Aorta (tissue), 5 donors: ENCODE measurements at regions not wholly inside any gene's neighbourhood (a gene's known extent, or its start where the extent isn't known, plus 50 kb on each side); places are given as distances from the start of the nearest gene placed in this dataset.
"Not testable (repeated sequence)": the region's sequence is repeated elsewhere in the genome, so short reads cannot be mapped to it uniquely, and the experiment has no call there.

Source experiments
- ATAC-seq: fragments of 200-7000 bp; cut with Tn5 transposase; one replicate; pipeline ENCODE4 v1.9.1; 2022; ENCODE audit warnings: moderate library complexity; ENCODE audit not compliant: low FRiP score
- DNase-seq, 2 donors: peaks; one replicate each; pipeline ENCODE4 v3.0.0-alpha.2; 2020
- H3K27ac ChIP-seq, 2 donors: one replicate each; pipeline ENCODE4 v1.5.1; 2013; ENCODE audit warnings: low read length in 2 of 2, mild to moderate bottlenecking in 2 of 2, moderate library complexity in 2 of 2, control low read depth in 1 of 2, inconsistent platforms in 1 of 2, low read depth in 1 of 2
- H3K27me3 ChIP-seq, 2 donors: one replicate each; pipeline ENCODE4 v1.6.1; 2013; ENCODE audit warnings: control low read depth in 1 of 2, low read length in 1 of 2, mild to moderate bottlenecking in 1 of 2, moderate library complexity in 1 of 2; ENCODE audit not compliant: insufficient read depth in 2 of 2, control insufficient read depth in 1 of 2
- H3K36me3 ChIP-seq, 2 donors: one replicate each; pipeline ENCODE4 v1.6.1; 2013; ENCODE audit warnings: control low read depth in 1 of 2, low read length in 1 of 2, mild to moderate bottlenecking in 1 of 2; ENCODE audit not compliant: insufficient read depth in 2 of 2, control insufficient read depth in 1 of 2
- H3K4me1 ChIP-seq, 2 donors: one replicate each; pipeline ENCODE4 v1.6.1; 2013; ENCODE audit warnings: low read length in 2 of 2, control low read depth in 1 of 2, mild to moderate bottlenecking in 1 of 2, moderate library complexity in 1 of 2; ENCODE audit not compliant: insufficient read depth in 2 of 2, control insufficient read depth in 1 of 2
- H3K4me3 ChIP-seq, 2 donors: one replicate each; pipeline ENCODE4 v1.5.1; 2013; ENCODE audit warnings: low read length in 2 of 2, control low read depth in 1 of 2, mild to moderate bottlenecking in 1 of 2
- H3K9me3 ChIP-seq: one replicate; pipeline ENCODE4 v1.6.1; 2013; ENCODE audit warnings: mild to moderate bottlenecking, low read length; ENCODE audit not compliant: control insufficient read depth
- WGBS, 2 donors: extraction: QIAGEN DNeasy Blood & Tissue Kit; methylation state at CpG; one replicate each; pipeline ENCODE4 v1.1.7; 2013; 5-methylcytosine and 5-hydroxymethylcytosine counted together
- intact Hi-C, 2 donors: fragments of 100-400 bp; cut with DNase I; formaldehyde crosslinking; loops; one replicate each; pipeline versions ENCODE4 v1.14.2 to v1.15.0; 2022
- donor health status: healthy with polysubstance abuse.
- donor health status: Bipolar disorder and iron deficiency.
- donor health status: DM: no; HTN: no; CAD: no.
- donor health status: DM: no; HTN: no; CAD: no.
- donor health status: DM: yes; HTN: yes; CAD: no.

- ATAC-seq (no peak), DNase-seq (no peak)
- intact Hi-C loops, result no loop called here
- no peaks in the 10 kb centered on the region for H3K4me1 ChIP-seq
- no peak overlapping the region for H3K4me3 ChIP-seq
- no peaks in the 10 kb centered on the region for H3K36me3 ChIP-seq
- no peaks in the 10 kb centered on the region for H3K9me3 ChIP-seq
- WGBS, 2 donors, result 94% methylated on average over 5 of the region's 5 CpGs
- no peak overlapping the region for H3K27ac ChIP-seq
- no peaks in the 10 kb centered on the region for H3K27me3 ChIP-seq
These were observed 1666.8 kb downstream of the SUCLG1 start for GRCh38 chr2:82792316-82792715.

- Histone ChIP-seq H3K9me3 (no peaks in the 10 kb centered on the region), H3K36me3 (no peaks in the 10 kb centered on the region), H3K27ac (no peak overlapping the region), H3K4me1 (no peaks in the 10 kb centered on the region), H3K4me3 (no peak overlapping the region), H3K27me3 (no peaks in the 10 kb centered on the region)
- 23 to 30% methylated on average over 16 of the region's 16 CpGs for WGBS, 2 donors
- no peak for ATAC-seq
- intact Hi-C loops, result no loop called here
- DNase-seq, result no peak
These were observed 1668.7 kb downstream of the SUCLG1 start for GRCh38 chr2:82790206-82791021.

- Histone ChIP-seq H3K36me3 (no peaks in the 10 kb centered on the region), H3K27ac (no peak overlapping the region), H3K9me3 (no peaks in the 10 kb centered on the region), H3K27me3 (no peaks in the 10 kb centered on the region), H3K4me3 (no peak overlapping the region), H3K4me1 (no peaks in the 10 kb centered on the region)
- intact Hi-C loops, result no loop called here
- WGBS, 2 donors, result 27 to 29% methylated on average over 2 of the region's 2 CpGs
- ATAC-seq (no peak), DNase-seq (no peak)
These were observed 1669.3 kb downstream of the SUCLG1 start for GRCh38 chr2:82789851-82790205.

- Histone ChIP-seq H3K9me3 (no peaks in the 10 kb centered on the region), H3K4me3 (no peak overlapping the region), H3K4me1 (no peaks in the 10 kb centered on the region), H3K27ac (no peak overlapping the region), H3K27me3 (no peaks in the 10 kb centered on the region), H3K36me3 (no peaks in the 10 kb centered on the region)
- 28 to 58% methylated on average over 2 of the region's 2 CpGs for WGBS, 2 donors
- no peak for DNase-seq
- no peak for ATAC-seq
- intact Hi-C loops, result no loop called here
These were observed 1677.7 kb downstream of the SUCLG1 start for GRCh38 chr2:82781176-82781915.

DNA sequence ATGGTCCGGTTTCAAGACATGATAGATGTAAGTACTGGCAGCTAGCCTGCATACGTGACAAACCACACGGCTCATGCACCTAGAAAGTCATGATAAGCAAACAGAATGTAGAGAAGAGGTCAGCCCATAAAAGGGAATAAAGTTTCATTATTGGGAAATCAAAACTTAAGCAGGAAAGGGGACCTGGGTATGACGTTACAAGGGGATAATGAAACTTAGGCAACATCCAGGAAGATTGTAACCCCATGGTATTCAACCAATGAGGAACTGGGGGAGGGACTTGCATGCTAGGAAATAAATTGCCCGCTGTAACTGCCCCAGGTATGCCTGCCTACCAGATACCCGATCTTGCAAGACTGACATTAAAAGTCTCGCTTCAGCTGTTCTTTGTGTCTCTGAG is 1679.0 kb downstream of the SUCLG1 start:
- H3K4me3 ChIP-seq, result no peak overlapping the region
- H3K9me3 ChIP-seq, result no peaks in the 10 kb centered on the region
- whole genome bisulfite sequencing, 2 donors, result 73 to 77% methylated on average over 7 of the region's 7 CpGs
- intact Hi-C loops, result no loop called here
- H3K27me3 ChIP-seq, result no peaks in the 10 kb centered on the region
- no peaks in the 10 kb centered on the region for H3K4me1 ChIP-seq
- H3K36me3 ChIP-seq, result no peaks in the 10 kb centered on the region
- no peak for DNase-seq
- ATAC-seq, result no peak
- no peak overlapping the region for H3K27ac ChIP-seq

DNA sequence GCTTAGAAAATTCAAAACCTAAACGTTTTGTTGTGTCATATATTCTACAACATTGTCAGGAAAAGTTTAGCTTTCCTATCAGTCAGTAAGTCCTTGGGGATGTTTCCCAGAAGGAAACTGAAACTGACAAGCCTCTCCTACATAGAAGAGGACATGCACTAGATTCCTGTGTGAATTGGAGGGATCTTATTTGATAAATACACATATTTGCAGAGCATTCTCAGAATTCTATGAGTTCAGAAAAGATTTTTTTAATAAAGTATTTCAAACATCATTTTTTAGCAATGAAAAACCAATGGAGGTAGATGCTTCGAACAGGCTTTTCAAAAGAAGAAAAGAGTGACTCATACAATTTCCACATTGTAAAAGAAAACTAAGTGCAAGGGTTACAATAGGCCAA is 1706.7 kb downstream of the SUCLG1 start:
- intact Hi-C loops, result no loop called here
- no peaks in the 10 kb centered on the region for H3K4me1 ChIP-seq
- H3K9me3 ChIP-seq, result no peaks in the 10 kb centered on the region
- no peak for ATAC-seq
- H3K4me3 ChIP-seq, result no peak overlapping the region
- no peak for DNase-seq
- no peaks in the 10 kb centered on the region for H3K36me3 ChIP-seq
- H3K27ac ChIP-seq, result no peak overlapping the region
- no peaks in the 10 kb centered on the region for H3K27me3 ChIP-seq
- WGBS, 2 donors, result 48 to 50% methylated on average over 2 of the region's 2 CpGs

DNA sequence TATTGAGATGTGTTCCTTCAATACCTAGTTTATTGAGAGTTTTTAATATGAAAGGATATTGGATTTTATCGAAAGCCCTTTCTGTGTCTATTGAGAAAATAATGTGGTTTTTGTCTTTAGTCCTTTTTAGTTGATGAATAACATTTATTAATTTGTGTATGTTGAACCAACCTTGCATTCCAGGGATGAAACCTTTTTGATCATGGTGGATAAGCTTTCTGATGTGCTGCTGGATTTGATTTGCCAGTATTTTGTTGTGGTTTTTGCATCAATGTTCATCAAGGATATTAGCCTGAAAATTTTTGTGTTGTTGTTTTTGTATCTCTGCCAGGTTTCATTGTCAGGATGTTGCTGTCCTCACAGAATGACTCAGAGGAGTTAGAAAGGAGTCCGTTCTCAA is 1710.4 kb downstream of the SUCLG1 start:
- Histone ChIP-seq H3K4me3 (no peak overlapping the region), H3K27me3 (no peaks in the 10 kb centered on the region), H3K4me1 (no peaks in the 10 kb centered on the region), H3K9me3 (no peaks in the 10 kb centered on the region), H3K27ac (no peak overlapping the region), H3K36me3 (no peaks in the 10 kb centered on the region)
- DNase-seq (no peak), ATAC-seq (no peak)
- intact Hi-C loops, result no loop called here
- WGBS, 2 donors, result 82 to 83% methylated on average over 2 of the region's 2 CpGs

- H3K9me3 ChIP-seq, result peaks cover 2% of the 10 kb centered on the region
- ATAC-seq (no peak), DNase-seq (no peak)
- intact Hi-C loops, result no loop called here
- H3K4me3 ChIP-seq, result no peak overlapping the region
- no peaks in the 10 kb centered on the region for H3K4me1 ChIP-seq
- no peaks in the 10 kb centered on the region for H3K27me3 ChIP-seq
- no peak overlapping the region for H3K27ac ChIP-seq
- H3K36me3 ChIP-seq, result no peaks in the 10 kb centered on the region
- 80 to 83% methylated on average over 1 of the region's 1 CpG for WGBS, 2 donors
These were observed 1718.6 kb downstream of the SUCLG1 start for GRCh38 chr2:82740527-82740926.

- ATAC-seq, result not testable (repeated sequence)
These were observed 1721.1 kb downstream of the SUCLG1 start for GRCh38 chr2:82737965-82738364.

More at GRCh38 chr2:82737965-82738364, 1721.1 kb downstream of the SUCLG1 start:
- H3K9me3 ChIP-seq, H3K27ac ChIP-seq, H3K4me1 ChIP-seq, H3K36me3 ChIP-seq, intact Hi-C loops, H3K27me3 ChIP-seq, H3K4me3 ChIP-seq, DNase-seq: not testable (repeated sequence)
- 93 to 94% methylated on average over 15 of the region's 15 CpGs for WGBS, 2 donors
